ENCODE measurements at regions not wholly inside any gene's neighbourhood (a gene's known extent, or its start where the extent isn't known, plus 50 kb on each side); places are given as distances from the start of the nearest gene placed in this dataset.

DNA sequence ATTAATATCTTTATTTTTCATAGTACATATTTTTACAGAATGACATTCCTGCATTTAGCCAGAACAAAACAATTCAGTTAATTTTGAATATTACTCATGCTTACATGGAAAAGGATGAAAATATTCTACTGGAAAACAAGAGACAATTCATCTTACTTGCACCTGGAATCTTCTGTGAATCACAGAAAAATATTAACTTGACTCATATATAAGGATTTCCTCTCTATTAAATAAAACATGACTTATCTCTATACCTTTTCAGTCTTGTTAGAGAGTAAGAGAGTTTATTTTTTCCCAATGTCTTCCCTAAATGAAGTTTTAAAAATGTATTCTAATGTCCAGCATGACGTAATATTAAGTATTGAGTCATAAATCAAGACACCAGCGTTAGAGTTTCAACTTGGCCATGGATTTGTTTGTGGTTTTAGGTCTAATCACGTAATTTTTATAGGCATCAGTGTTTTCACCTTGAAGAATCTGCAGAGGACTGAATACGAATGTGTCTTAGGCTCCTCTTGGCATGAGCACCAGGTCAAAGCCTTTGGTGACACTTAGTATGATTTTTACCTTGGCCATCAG lies 445.1 kb upstream of the JAG1 start:
- WGBS, 2 donors: 41 to 55% methylated on average over 4 of the region's 4 CpGs
- Histone ChIP-seq H3K27ac (no peak overlapping the region), H3K9me3 (no peaks in the 10 kb centered on the region), H3K27me3 (no peaks in the 10 kb centered on the region), H3K4me1 (peaks cover 0 to 7% (median 0%) of the 10 kb centered on the region in 3 donors), H3K4me3 (no peak overlapping the region), H3K36me3 (no peaks in the 10 kb centered on the region)
- TF ChIP-seq, protein P1, sequence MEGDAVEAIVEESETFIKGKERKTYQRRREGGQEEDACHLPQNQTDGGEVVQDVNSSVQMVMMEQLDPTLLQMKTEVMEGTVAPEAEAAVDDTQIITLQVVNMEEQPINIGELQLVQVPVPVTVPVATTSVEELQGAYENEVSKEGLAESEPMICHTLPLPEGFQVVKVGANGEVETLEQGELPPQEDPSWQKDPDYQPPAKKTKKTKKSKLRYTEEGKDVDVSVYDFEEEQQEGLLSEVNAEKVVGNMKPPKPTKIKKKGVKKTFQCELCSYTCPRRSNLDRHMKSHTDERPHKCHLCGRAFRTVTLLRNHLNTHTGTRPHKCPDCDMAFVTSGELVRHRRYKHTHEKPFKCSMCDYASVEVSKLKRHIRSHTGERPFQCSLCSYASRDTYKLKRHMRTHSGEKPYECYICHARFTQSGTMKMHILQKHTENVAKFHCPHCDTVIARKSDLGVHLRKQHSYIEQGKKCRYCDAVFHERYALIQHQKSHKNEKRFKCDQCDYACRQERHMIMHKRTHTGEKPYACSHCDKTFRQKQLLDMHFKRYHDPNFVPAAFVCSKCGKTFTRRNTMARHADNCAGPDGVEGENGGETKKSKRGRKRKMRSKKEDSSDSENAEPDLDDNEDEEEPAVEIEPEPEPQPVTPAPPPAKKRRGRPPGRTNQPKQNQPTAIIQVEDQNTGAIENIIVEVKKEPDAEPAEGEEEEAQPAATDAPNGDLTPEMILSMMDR (IDR thresholded peaks at IDR 0.05): no peak
- no peak for TF ChIP-seq POLR2A (IDR thresholded peaks at IDR 0.05)
- no peak for DNase-seq
- intact Hi-C loops (cut with DNase I): no loop called here

DNA sequence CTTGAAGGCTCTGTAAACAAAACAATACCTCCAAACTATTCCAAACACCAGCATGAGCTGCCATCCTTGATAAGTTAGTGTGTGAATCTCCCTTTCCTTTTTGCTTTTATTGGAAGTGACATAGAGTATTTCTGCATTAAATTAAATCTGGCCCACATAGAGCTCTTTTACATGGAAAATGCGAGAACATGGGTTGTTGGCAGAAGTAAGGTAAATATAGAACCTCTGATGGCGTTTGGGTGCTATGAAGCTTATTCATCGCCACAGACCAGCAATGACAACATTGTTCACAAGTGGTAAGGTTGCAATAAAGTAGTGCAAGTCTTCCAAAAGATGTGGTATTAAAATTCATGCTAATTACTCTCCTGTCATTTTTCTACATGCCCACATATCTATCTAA lies 445.8 kb upstream of the JAG1 start:
- H3K27ac ChIP-seq: no peak overlapping the region
- no peaks in the 10 kb centered on the region for H3K9me3 ChIP-seq
- H3K4me3 ChIP-seq: no peak overlapping the region
- TF ChIP-seq, protein P1 (IDR thresholded peaks at IDR 0.05): no peak
- TF ChIP-seq POLR2A (IDR thresholded peaks at IDR 0.05): no peak
- DNase-seq: no peak
- H3K36me3 ChIP-seq: no peaks in the 10 kb centered on the region
- H3K4me1 ChIP-seq: peaks cover 0 to 7% (median 0%) of the 10 kb centered on the region in 3 donors
- intact Hi-C loops (cut with DNase I): no loop called here
- no peaks in the 10 kb centered on the region for H3K27me3 ChIP-seq
- WGBS, 2 donors: 83 to 87% methylated on average over 3 of the region's 3 CpGs

DNA sequence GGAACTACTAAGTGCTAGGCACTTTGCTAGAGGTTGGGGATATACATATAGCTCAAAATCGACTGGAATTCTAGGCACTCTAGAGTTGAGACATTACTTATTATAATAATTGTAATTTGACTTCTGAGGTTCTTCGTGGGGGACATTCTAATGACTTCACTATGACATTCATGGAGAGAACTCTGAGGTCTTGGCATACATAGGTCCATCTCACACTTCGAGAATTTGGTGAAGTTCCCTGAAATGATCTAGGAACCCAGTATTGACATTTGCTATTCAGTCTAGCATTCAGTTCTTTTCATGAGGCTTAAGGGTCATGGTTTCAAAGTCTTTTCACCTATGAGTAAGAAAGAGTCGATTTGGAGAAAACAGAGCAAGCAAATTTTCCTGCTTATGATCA lies 446.6 kb upstream of the JAG1 start:
- Histone ChIP-seq H3K4me1 (peaks cover 0 to 7% (median 0%) of the 10 kb centered on the region in 3 donors), H3K27me3 (no peaks in the 10 kb centered on the region), H3K4me3 (no peak overlapping the region), H3K27ac (no peak overlapping the region), H3K9me3 (no peaks in the 10 kb centered on the region), H3K36me3 (no peaks in the 10 kb centered on the region)
- 76 to 82% methylated on average over 4 of the region's 4 CpGs for WGBS, 2 donors
- intact Hi-C loops (cut with DNase I): no loop called here
- DNase-seq: no peak
- TF ChIP-seq, protein P1 (IDR thresholded peaks at IDR 0.05): no peak
- no peak for TF ChIP-seq POLR2A (IDR thresholded peaks at IDR 0.05)

DNA sequence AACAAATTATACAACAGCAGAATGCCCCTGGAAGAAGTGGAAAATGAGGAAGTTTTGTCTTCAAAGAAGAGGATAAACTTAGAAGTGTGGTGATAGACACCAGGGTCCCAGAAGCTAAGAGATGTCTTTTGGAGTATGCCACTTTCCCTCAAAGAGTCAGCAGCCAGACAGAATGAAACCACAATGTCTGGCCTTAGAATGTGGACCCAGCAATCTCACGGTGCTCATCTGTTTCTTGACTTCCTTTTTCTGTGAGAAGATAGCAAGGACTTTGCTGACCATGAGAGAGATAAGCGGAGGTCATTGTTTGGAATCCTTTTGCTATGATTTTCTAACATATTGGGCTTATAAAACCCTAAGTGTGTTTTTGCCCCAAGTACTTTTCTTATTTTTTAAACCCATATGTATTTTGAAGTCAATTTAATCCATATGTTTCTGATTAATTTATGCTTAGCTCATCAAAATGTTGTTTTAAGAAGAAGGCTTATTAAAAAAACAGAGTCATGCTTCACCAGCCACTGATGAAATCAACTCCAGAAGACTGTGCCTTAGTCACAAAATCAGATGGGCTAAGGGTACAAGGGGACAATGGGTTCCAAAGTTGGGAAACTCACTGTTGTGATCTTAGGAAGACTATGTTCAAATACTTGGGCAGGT lies 451.2 kb upstream of the JAG1 start:
- no peak for TF ChIP-seq POLR2A (IDR thresholded peaks at IDR 0.05)
- TF ChIP-seq, protein P1 (IDR thresholded peaks at IDR 0.05): no peak
- Histone ChIP-seq H3K9me3 (no peaks in the 10 kb centered on the region), H3K27ac (no peak overlapping the region), H3K27me3 (no peaks in the 10 kb centered on the region), H3K4me1 (no peaks in the 10 kb centered on the region), H3K4me3 (no peak overlapping the region), H3K36me3 (no peaks in the 10 kb centered on the region)
- 64 to 72% methylated on average over 2 of the region's 2 CpGs for WGBS, 2 donors
- intact Hi-C loops (cut with DNase I): no loop called here
- DNase-seq: no peak

DNA sequence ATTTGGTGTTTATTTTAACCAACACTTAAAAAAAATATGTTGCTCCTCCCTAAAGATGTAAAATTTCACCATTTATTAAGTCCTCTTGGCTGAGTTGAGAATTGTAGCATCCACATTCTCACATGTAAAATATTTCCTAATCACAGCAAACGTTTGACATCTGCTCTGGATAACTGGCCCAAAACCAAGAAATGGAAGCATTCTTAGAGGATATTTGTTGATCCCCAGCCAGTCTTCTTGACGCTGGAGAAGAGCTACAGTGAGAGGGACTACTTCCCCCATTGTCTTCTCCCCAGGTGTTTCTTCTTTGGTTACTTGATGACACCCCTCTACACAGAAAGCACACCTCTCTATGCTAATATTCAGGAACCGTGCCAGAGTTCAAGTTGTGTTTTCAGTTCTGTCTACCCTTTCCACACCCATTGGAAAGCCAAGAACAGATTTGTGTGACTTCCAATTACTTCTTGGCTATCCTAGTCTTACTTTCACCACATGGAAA lies 454.5 kb upstream of the JAG1 start:
- intact Hi-C loops (cut with DNase I): no loop called here
- Histone ChIP-seq H3K27ac (no peak overlapping the region), H3K27me3 (no peaks in the 10 kb centered on the region), H3K36me3 (no peaks in the 10 kb centered on the region), H3K4me1 (no peaks in the 10 kb centered on the region), H3K4me3 (no peak overlapping the region), H3K9me3 (no peaks in the 10 kb centered on the region)
- TF ChIP-seq, protein P1 (IDR thresholded peaks at IDR 0.05): no peak
- no peak for TF ChIP-seq POLR2A (IDR thresholded peaks at IDR 0.05)
- 38 to 49% methylated on average over 3 of the region's 3 CpGs for WGBS, 2 donors
- no peak for DNase-seq
